Hematopoietic multipotent progenitor cell (in vitro differentiated cells): ENCODE measurements at regions not wholly inside any gene's neighbourhood (a gene's known extent, or its start where the extent isn't known, plus 50 kb on each side); places are given as distances from the start of the nearest gene placed in this dataset.
"Not testable (repeated sequence)": the region's sequence is repeated elsewhere in the genome, so short reads cannot be mapped to it uniquely, and the experiment has no call there.

Source experiments
- DNase-seq, 3 donors: peaks; one replicate each; pipeline ENCODE4 v3.0.0-alpha.2; 2011 to 2015; ENCODE audit warnings: low read depth in 2 of 3, low spot score in 2 of 3

GRCh38 chr21:27542126-27542525, 575.2 kb upstream of the ADAMTS5 start:
- not testable (repeated sequence) for DNase-seq

- no peak for DNase-seq
These were observed 569.4 kb upstream of the ADAMTS5 start for GRCh38 chr21:27536319-27536718.

GRCh38 chr21:27535188-27535587, 568.3 kb upstream of the ADAMTS5 start:
- no peak for DNase-seq

- DNase-seq, result no peak
These were observed 567.3 kb upstream of the ADAMTS5 start for GRCh38 chr21:27534206-27534605.

GRCh38 chr21:27532076-27532475, 565.2 kb upstream of the ADAMTS5 start:
- no peak for DNase-seq

- DNase-seq, result no peak
These were observed 561.8 kb upstream of the ADAMTS5 start for GRCh38 chr21:27528697-27529096.

GRCh38 chr21:27526451-27526850, 559.6 kb upstream of the ADAMTS5 start:
- no peak for DNase-seq

GRCh38 chr21:27525780-27526179, 558.9 kb upstream of the ADAMTS5 start:
- DNase-seq, result no peak

GRCh38 chr21:27519361-27519760, 552.5 kb upstream of the ADAMTS5 start:
- DNase-seq, result no peak

GRCh38 chr21:27517177-27517576, 550.3 kb upstream of the ADAMTS5 start:
- not testable (repeated sequence) for DNase-seq

GRCh38 chr21:27515676-27516075, 548.8 kb upstream of the ADAMTS5 start:
- DNase-seq, result no peak

- no peak for DNase-seq
These were observed 546.9 kb upstream of the ADAMTS5 start for GRCh38 chr21:27513825-27514224.

- no peak for DNase-seq
These were observed 546.1 kb upstream of the ADAMTS5 start for GRCh38 chr21:27513016-27513415.

GRCh38 chr21:27511233-27511632, 544.3 kb upstream of the ADAMTS5 start:
- no peak for DNase-seq

GRCh38 chr21:27507695-27508094, 540.8 kb upstream of the ADAMTS5 start:
- DNase-seq, result no peak

- no peak for DNase-seq
These were observed 538.6 kb upstream of the ADAMTS5 start for GRCh38 chr21:27505516-27505915.

GRCh38 chr21:27502801-27503200, 535.9 kb upstream of the ADAMTS5 start:
- DNase-seq, result no peak

GRCh38 chr21:27498025-27498424, 531.1 kb upstream of the ADAMTS5 start:
- no peak for DNase-seq

- DNase-seq, result no peak
These were observed 528.9 kb upstream of the ADAMTS5 start for GRCh38 chr21:27495836-27496235.

GRCh38 chr21:27493542-27493941, 526.7 kb upstream of the ADAMTS5 start:
- DNase-seq, result no peak

- DNase-seq, result no peak
These were observed 520.8 kb upstream of the ADAMTS5 start for GRCh38 chr21:27487676-27488075.

- no peak for DNase-seq
These were observed 514.0 kb upstream of the ADAMTS5 start for GRCh38 chr21:27480841-27481261.

GRCh38 chr21:27477296-27477695, 510.4 kb upstream of the ADAMTS5 start:
- no peak for DNase-seq

GRCh38 chr21:27476696-27477095, 509.8 kb upstream of the ADAMTS5 start:
- no peak for DNase-seq
